ENCODE measurements at regions not wholly inside any gene's neighbourhood (a gene's known extent, or its start where the extent isn't known, plus 50 kb on each side); places are given as distances from the start of the nearest gene placed in this dataset.
A peak's percentile ranks its signal among the peaks of the same experiment; 100 is the strongest.

GRCh38 chr9:111149018-111149759 lies 110.9 kb upstream of the LPAR1 start:
- peak; percentile 15 for DNase-seq (ENCODE audit: low read depth)

DNA sequence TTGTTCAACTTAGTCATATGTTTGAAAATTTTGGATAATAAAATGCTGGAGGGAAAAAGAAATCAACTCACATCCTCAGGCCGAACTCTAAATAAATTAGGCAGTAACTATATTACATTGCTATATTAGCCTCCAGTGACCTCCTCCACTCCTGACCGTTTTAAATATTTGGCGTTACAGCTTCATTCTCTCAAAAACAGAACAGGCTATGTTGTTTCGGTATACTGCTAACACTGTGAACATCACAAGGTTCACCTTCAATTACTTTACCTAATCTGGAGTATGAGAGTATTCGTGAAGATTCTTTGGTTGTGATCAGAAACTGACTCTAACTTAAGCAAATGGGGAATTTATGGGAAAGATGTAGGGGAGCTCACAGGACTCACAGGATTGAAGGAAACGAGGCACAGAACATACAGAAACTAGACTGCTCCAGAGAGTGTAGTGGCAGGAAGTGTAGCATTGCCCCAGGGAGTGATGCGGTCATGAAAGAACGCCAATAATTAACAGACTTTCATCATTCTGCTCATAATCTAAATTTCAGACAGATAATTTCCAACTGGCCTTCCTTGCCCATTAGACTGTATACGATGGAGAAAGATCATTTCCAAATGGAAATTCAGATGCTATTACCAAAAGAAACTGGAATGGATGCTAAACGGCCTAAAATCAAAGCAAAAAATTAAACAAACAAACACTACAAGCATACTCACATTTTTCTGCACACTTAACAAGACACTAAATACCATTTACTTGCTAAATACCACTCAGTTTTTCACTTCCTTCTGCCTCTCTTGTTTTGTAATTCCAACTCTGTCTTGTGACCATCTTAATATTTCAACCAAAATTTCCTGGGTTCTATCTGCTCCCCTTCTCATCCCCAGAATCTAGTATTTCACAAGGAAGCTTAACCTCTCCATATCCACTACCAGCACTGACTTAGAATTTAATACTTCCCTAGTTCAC lies 110.1 kb upstream of the LPAR1 start:
- DNase-seq (ENCODE audit: low read depth): no peak

DNA sequence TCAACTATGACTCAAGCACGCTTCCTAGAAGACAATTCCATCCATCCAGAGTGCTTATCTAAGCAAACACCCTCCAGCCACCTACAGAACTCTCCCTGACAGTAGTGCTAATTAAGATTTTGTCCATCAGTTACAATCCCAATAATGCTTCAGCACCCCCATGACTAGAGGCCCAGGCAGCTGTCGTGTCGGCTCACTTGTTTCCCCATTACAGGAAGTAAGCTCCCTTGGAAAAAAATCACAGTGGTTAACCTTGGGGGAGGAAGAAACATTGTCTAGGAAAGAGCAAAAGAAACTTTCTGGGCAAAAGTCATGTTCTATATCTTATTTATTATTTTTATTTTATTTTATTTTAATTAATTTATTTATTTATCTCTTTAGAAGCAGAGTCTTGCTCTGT lies 108.8 kb upstream of the LPAR1 start:
- peak; percentile 40 for DNase-seq (ENCODE audit: low read depth)

- no peak for DNase-seq (ENCODE audit: low read depth)
Observed at GRCh38 chr9:111144741-111145140, 106.5 kb upstream of the LPAR1 start.

DNA sequence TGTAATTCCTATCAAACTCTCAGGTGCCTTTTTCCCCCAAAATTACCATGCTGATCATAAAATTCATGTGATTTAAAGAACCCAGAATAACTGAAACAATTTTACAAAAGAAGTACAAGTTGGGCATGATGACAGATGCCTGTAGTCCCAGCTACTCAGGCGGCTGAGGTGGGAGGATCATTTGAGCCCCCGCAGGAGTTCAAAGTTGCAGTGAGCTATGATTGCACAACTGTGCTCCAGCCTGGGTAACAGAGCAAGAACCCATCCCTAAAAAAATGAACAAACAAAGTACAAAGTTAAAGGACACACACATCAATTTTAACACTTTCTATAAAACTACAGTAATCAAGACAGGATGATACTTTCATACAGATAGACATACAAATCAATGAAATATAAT lies 97.9 kb upstream of the LPAR1 start:
- DNase-seq (ENCODE audit: low read depth): no peak

DNA sequence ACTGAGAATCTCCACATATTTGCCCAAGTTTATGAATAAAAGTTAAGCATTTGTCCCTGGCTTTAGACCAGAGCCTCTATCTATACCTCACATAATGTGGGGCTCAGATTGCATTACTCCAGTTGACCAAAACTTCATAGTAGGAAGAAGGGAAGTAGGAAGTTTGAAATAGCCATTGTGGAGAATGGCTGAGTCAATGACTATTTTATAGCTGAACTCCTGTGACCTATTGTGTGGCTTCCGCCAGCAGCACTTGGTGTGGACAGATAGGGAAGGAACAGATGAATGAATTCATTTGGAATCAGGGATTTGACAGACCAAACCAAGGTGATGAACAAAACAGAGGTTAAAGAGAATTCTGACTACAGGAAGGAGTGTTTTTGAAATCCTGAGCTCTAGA lies 92.9 kb upstream of the LPAR1 start:
- no peak for DNase-seq (ENCODE audit: low read depth)

GRCh38 chr9:111120526-111120925 lies 82.3 kb upstream of the LPAR1 start:
- no peak for DNase-seq (ENCODE audit: low read depth)

DNA sequence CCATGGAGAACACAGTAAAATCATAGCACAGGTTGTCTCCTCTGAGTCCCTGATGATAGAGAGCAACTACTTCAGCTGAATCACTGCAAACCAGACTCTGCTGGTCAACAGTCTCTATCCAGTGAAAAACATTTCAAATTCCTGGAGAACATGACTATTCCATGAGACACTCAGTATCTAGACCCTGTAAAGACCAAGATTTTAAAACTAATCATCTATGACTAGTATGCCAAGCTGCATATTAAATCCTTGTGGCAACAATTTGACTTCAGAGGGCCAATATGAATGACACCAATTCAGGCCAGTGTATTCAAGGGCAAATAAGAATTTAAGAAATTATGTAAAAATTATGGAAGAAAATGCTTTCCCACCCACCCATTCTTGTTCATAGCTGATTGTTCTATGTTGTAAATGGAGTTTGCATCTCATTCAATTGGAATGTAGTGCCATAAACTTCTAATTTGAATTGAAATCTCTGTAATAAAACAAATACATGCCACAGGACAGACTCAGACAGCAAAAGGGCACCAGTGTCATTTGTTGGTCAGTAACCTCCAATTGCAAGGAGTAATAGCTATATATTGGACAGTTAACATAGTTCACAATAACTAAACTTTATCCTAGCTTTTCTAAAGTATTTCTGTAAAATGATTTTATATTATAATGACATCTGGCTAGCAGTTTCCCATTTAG lies 80.1 kb upstream of the LPAR1 start:
- peak; percentile 80 for DNase-seq (ENCODE audit: low read depth)

DNA sequence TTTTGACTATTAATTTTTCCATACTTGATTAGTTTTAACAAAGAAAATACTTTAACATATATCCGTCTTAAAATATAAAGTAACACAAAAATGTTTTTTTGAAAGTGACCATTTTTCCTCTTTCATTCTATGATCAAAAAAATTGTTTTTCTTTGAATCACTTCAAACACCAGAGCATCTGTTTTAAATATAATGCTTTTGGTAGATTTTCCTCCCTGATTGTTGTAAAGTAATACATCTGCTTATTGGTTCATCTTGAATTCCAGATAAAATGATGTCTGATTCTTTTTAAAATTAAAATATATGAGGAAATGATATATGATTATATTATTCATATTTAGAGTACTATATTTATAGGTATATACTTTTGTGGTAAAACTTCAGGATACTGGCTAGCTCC lies 76.2 kb upstream of the LPAR1 start:
- DNase-seq (ENCODE audit: low read depth): no peak

DNA sequence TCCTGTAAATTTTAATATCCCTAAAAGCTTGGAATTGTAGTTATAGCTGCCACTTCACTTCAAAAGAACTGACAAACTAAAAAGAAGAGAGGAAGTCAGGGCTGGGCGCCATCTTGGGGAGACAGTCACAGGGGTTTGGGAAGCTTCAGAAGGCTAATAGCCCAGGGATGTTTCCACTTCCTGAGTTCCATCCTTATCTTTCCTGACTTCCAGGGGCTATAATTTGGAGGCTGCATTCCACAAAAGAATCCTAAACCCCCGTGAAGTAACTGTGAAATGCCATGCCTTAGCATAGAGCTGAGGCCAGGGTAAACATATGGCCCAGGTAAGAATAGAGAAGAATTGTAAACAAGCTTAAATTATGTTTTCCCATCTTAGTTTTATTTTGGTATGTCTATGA lies 75.4 kb upstream of the LPAR1 start:
- no peak for DNase-seq (ENCODE audit: low read depth)

DNA sequence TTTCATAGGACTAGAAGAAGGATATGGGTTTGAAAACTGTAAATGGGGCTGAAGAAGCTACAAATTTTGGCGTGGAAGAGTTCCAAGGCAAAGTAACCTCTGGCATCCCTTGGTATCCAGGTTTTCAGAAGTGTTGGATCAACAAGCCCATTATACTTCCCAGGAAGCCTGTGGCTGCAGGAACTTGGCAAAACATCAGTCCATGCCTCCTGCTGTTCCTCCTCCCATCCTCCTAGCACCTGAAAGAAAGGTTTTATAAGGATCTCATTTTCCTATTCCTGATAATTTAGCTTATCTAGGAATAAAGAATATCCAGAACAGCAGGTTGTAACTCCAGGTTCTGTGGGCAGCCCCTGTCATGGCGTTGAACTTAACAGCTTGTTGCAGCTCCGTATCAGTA lies 72.5 kb upstream of the LPAR1 start:
- DNase-seq (ENCODE audit: low read depth): no peak

GRCh38 chr9:111108946-111109345 lies 70.7 kb upstream of the LPAR1 start:
- peak; percentile 83 for DNase-seq (ENCODE audit: low read depth)

DNA sequence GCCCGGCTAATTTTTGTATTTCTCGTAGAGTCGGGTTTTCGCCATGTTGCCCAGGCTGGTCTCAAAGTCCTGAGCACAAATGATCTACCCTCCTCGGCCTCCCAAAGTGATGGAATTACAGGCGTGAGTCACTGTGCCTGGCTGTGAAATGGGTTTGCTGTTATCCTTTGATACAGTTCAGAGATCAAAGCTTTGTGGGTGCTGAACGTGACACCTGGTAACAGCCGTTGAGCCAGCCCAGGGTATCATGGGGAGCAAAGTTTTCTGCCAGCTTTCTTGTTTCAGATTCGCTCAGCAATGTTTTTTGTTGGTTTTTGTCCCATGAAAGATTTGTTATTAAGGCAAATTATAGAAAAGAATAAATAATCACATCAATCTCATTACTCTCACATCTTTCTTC lies 68.9 kb upstream of the LPAR1 start:
- no peak for DNase-seq (ENCODE audit: low read depth)

DNA sequence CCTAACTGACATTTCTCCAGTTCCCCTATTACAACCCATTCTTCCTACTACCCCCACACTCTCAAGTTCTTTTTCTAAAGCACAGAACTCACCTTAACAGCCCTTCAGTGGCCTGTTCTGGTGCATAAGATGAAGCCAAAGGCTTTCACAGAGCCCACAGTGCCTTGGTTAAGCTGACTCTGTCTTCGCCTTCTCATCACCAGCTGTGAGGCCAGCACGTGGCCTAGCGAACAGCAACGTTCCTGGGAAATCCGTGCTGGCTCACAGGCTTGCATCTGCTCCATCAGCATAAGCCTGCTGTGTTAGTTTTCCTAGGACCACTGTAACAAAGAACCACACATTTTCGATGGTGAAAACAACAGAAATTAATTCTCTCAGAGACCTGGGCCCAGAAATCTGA lies 67.9 kb upstream of the LPAR1 start:
- DNase-seq (ENCODE audit: low read depth): no peak

DNA sequence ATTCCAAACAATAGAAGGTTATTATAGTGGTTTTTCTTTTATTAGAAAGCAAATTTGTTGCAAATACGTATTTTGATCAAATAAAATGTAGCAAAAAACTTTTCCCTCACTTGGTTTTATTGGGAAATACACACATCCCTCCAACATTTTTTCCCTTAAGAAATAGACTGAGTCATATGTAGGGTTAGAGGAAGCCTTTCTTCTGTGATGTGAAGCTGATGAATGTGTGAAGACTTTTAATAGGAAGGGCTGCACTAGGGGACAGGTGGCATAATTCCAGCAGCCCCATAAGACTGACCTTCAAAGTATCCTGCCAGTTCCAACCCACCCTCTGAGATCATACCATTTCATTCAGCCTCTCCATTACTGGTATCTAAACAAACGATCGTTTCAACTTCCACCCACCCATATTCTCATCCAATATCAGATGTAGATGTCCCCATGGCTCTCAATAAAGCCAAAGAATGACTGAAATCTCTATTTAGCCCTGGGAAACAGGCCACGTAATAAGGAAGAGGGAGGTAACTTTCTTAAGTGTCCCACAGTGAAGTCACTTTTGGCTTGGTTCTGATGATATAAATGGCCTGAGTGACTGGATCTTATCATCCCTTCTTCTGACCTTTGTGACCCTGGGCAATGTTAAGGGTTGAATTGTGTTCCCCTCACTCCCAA lies 64.7 kb upstream of the LPAR1 start:
- DNase-seq (ENCODE audit: low read depth): no peak

DNA sequence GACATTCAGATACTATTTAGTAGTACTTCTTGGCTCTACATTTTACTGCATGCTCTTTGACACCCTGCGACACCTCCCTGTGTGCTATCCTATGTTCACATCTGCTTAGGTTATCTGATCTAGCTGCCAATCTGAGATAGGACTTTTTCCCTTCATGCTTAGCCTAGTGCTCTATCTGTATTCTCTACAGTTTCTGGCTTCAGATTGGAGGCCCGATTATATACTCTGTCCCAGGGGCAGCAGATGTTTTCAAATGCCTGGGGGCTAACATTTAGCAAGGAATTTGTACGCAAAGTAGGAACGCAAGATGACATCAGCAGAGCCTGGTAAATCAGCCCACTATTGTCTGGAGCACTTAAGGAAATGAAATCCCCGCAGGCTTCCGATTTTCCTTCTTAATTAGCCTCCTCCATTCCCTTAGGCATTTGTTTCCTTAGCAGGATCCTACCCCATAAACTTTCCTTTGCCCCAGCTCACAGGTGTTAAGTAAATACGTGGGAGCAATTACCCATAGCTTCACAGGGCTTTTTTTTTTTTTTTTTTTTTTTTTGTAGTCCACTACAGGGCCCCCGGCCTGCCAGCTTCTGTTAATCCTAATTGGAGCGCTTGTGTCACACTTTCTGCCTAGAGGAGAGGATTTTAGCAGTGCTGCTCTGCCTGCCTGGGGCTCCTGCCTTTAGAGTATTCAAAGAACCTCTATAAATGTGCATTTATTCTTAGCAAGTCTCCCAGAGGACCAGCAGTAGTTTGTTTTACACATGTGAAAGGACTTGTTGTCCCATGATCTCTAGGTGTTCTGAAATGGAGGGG lies 61.1 kb upstream of the LPAR1 start:
- DNase-seq (ENCODE audit: low read depth): no peak

- no peak for DNase-seq (ENCODE audit: low read depth)
Observed at GRCh38 chr9:111098093-111098492, 59.8 kb upstream of the LPAR1 start.

GRCh38 chr9:111096051-111096450 lies 57.8 kb upstream of the LPAR1 start:
- no peak for DNase-seq (ENCODE audit: low read depth)

- no peak for DNase-seq (ENCODE audit: low read depth)
Observed at GRCh38 chr9:111095441-111095840, 57.2 kb upstream of the LPAR1 start.

DNA sequence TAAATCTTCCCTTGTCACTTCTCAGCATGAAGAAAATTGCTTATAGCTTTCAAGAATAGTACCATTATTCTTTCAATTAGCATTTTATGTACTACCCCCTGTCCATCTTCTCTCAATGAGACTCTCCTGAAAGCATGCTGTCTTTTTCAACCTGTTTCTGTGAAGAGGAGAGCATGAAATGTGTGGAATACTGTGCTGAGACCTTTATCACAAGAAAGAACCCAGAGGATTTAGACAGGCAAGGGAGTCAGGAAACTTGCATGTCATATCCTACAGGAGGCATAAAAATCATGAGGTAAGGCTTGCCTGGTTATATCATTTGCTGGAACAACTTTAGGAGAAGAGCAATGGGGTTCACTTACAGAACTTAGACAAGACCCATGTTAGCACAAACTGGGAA lies 56.7 kb upstream of the LPAR1 start:
- peak; percentile 11 for DNase-seq (ENCODE audit: low read depth)

DNA sequence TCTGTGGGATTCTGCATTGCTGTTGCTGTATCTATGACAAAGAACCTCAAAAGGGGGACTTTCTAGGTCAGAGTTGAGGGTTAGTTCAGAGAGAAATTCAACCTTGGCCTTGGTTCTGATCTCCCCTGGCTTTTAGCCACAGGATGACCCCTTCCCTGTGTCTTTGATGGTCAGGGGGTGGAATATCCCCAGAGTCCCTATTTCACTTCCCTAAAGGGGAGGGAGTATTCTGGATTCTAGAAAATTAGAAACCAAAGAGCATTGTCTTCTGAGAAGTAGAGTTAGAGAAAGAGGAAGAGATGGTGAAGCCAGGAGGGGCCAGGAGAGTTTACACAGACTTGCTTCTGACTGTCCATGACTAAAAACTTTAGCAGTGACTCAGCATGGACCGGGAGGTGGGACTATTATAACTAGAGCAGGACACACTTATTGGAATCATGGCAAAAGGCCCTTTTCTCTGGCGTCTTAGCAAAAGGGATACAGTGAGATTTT lies 56.2 kb upstream of the LPAR1 start:
- peak; percentile 69 for DNase-seq (ENCODE audit: low read depth)

Measured in LHCN-M2 (cell line).